Adrenal gland (tissue), 5 donors: ENCODE measurements at regions not wholly inside any gene's neighbourhood (a gene's known extent, or its start where the extent isn't known, plus 50 kb on each side); places are given as distances from the start of the nearest gene placed in this dataset.

Experiments
- POLR2A ChIP-seq, 2 donors: fragments of 450-650 bp; IDR thresholded peaks; one replicate each; pipeline ENCODE4 v1.6.1; 2017; ENCODE audit warnings: antibody characterized with exemption in 2 of 2, mild to moderate bottlenecking in 2 of 2, moderate library complexity in 1 of 2
- TF ChIP-seq, protein P1 (sequence below), 6 experiments: fragments of 450-650 bp in 4 of 6; fragments of 200-600 bp in 2 of 6; sonication (generic) in 1 of 6; IDR thresholded peaks; 1 replicate in 5 of 6; 2 replicates in 1 of 6; pipeline versions ENCODE4 v1.5.1 to v1.8.0; 2016 to 2021; ENCODE audit warnings: antibody characterized with exemption in 6 of 6, mild to moderate bottlenecking in 2 of 6, moderate library complexity in 1 of 6
- donor health status: DM: no; HTN: no; CAD: no.

DNA sequence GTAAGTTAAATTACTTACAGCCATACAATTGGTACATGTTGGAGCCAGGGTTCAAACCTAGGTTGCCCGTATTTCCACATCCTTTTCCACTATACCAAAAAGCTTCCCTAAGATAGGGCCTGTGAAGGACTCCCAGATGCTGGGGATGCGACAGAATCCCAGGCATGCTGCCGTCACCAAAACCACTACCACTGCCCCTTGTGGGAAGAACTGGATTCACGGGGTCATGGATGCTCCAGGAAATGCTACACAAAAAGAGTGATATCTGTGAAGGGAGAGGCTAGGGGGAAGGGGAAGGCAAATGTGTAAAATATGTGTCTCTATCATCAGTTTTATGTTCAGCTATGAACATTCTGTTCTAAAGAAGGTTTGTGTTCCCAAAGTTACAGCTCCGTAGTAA, 133.9 kb upstream of the IVNS1ABP start:
- TF ChIP-seq, protein P1, sequence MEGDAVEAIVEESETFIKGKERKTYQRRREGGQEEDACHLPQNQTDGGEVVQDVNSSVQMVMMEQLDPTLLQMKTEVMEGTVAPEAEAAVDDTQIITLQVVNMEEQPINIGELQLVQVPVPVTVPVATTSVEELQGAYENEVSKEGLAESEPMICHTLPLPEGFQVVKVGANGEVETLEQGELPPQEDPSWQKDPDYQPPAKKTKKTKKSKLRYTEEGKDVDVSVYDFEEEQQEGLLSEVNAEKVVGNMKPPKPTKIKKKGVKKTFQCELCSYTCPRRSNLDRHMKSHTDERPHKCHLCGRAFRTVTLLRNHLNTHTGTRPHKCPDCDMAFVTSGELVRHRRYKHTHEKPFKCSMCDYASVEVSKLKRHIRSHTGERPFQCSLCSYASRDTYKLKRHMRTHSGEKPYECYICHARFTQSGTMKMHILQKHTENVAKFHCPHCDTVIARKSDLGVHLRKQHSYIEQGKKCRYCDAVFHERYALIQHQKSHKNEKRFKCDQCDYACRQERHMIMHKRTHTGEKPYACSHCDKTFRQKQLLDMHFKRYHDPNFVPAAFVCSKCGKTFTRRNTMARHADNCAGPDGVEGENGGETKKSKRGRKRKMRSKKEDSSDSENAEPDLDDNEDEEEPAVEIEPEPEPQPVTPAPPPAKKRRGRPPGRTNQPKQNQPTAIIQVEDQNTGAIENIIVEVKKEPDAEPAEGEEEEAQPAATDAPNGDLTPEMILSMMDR (IDR thresholded peaks at IDR 0.05), result no peak
- TF ChIP-seq POLR2A (IDR thresholded peaks at IDR 0.05), result no peak
